Natural killer cell treated with Interleukin-12 subunit alpha and Interleukin-12 subunit beta and Interleukin-15 and Interleukin-18, amount 100 ng/mL, for 72 hours (primary cell): ENCODE measurements at regions not wholly inside any gene's neighbourhood (a gene's known extent, or its start where the extent isn't known, plus 50 kb on each side); places are given as distances from the start of the nearest gene placed in this dataset.

ENCODE experiments used
- ATAC-seq, 2 donors: fragments of 150-1000 bp; cut with Tn5 transposase in 1 of 2; sonication (Bioruptor Pico), chemical (Tn5 transposase) in 1 of 2; 2 replicates each; pipeline ENCODE4 v1.10.0; 2021
- DNase-seq: peaks from one replicate; pipeline ENCODE4 v3.0.0; 2022; ENCODE audit warnings: low spot score
- H3K27ac Mint-ChIP-seq, 2 donors: 1 replicate in 1 of 2; 2 replicates in 1 of 2; pipeline ENCODE4 v1.8.0; 2022; ENCODE audit warnings: mixed read lengths in 2 of 2, mild to moderate bottlenecking in 1 of 2, moderate library complexity in 1 of 2
- H3K27me3 Mint-ChIP-seq, 2 donors: 1 replicate in 1 of 2; 2 replicates in 1 of 2; pipeline ENCODE4 v1.8.0; 2022; ENCODE audit warnings: mixed read lengths in 2 of 2
- H3K36me3 Mint-ChIP-seq: one replicate; pipeline ENCODE4 v1.8.0; 2022; ENCODE audit warnings: mixed read lengths
- H3K4me1 Mint-ChIP-seq, 2 donors: 1 replicate in 1 of 2; 2 replicates in 1 of 2; pipeline ENCODE4 v1.8.0; 2022; ENCODE audit warnings: low read depth in 2 of 2, mixed read lengths in 2 of 2, mild to moderate bottlenecking in 1 of 2
- H3K4me3 Mint-ChIP-seq: one replicate; pipeline ENCODE4 v1.8.0; 2022; ENCODE audit warnings: mixed read lengths
- H3K9me3 Mint-ChIP-seq: 2 replicates; pipeline ENCODE4 v1.8.0; 2022; ENCODE audit warnings: mixed read lengths

GRCh38 chr15:67914028-67914427 is 74.2 kb upstream of the RNU6-1 start:
- H3K27ac Mint-ChIP-seq: no peak overlapping the region
- ATAC-seq: no peak

GRCh38 chr15:67914537-67915460 is 75.0 kb upstream of the RNU6-1 start:
- no peak overlapping the region for H3K4me3 Mint-ChIP-seq
- H3K27ac Mint-ChIP-seq: no peak overlapping the region
- H3K4me1 Mint-ChIP-seq: peaks cover 0 to 7% of the 10 kb centered on the region in 2 donors
- no peak for DNase-seq
- no peaks in the 10 kb centered on the region for H3K36me3 Mint-ChIP-seq
- no peak for ATAC-seq
- no peaks in the 10 kb centered on the region for H3K9me3 Mint-ChIP-seq
- peaks cover 4 to 25% of the 10 kb centered on the region in 2 donors for H3K27me3 Mint-ChIP-seq

More at GRCh38 chr15:67914028-67914427, 74.2 kb upstream of the RNU6-1 start:
- DNase-seq: no peak
- Mint-ChIP-seq H3K27me3 (peaks cover 4 to 25% of the 10 kb centered on the region in 2 donors), H3K9me3 (no peaks in the 10 kb centered on the region), H3K36me3 (no peaks in the 10 kb centered on the region), H3K4me3 (no peak overlapping the region), H3K4me1 (peaks cover 0 to 7% of the 10 kb centered on the region in 2 donors)

- H3K27ac Mint-ChIP-seq: no peak overlapping the region
- peaks cover 0 to 7% of the 10 kb centered on the region in 2 donors for H3K4me1 Mint-ChIP-seq
- ATAC-seq (no peak), DNase-seq (no peak)
- H3K36me3 Mint-ChIP-seq: no peaks in the 10 kb centered on the region
- H3K4me3 Mint-ChIP-seq: no peak overlapping the region
- H3K9me3 Mint-ChIP-seq: no peaks in the 10 kb centered on the region
- peaks cover 4 to 25% of the 10 kb centered on the region in 2 donors for H3K27me3 Mint-ChIP-seq
These were observed 75.9 kb upstream of the RNU6-1 start for GRCh38 chr15:67915461-67916374.

DNA sequence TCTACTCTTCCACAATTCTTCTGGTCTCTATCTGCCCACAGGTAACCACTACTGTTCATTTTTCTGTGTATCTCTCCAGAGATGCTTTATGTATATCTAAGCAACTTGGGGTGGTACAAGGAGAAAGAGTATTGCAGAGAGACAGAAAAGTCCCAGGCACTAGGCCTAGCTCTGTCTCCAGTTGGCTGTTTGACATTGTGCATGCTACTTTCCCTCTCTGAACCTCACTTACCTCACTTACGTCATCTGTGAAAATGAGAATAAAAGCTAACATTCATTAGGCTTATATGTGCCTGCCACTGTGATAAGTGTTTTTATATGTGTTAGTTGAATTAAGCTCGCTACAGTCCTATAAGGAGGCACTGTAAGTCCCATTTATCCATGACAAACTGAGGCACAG is 76.7 kb upstream of the RNU6-1 start:
- no peaks in the 10 kb centered on the region for H3K9me3 Mint-ChIP-seq
- no peak overlapping the region for H3K4me3 Mint-ChIP-seq
- H3K36me3 Mint-ChIP-seq: no peaks in the 10 kb centered on the region
- H3K4me1 Mint-ChIP-seq: peaks cover 0 to 7% of the 10 kb centered on the region in 2 donors
- H3K27me3 Mint-ChIP-seq: peaks cover 4 to 21% of the 10 kb centered on the region in 2 donors
- ATAC-seq (no peak), DNase-seq (no peak)
- H3K27ac Mint-ChIP-seq: no peak overlapping the region

- peaks cover 4 to 17% of the 10 kb centered on the region in 2 donors for H3K27me3 Mint-ChIP-seq
- H3K27ac Mint-ChIP-seq: no peak overlapping the region
- no peaks in the 10 kb centered on the region for H3K9me3 Mint-ChIP-seq
- ATAC-seq (no peak), DNase-seq (no peak)
- peaks cover 0 to 7% of the 10 kb centered on the region in 2 donors for H3K4me1 Mint-ChIP-seq
- no peak overlapping the region for H3K4me3 Mint-ChIP-seq
- no peaks in the 10 kb centered on the region for H3K36me3 Mint-ChIP-seq
These were observed 77.2 kb upstream of the RNU6-1 start for GRCh38 chr15:67917037-67917436.

DNA sequence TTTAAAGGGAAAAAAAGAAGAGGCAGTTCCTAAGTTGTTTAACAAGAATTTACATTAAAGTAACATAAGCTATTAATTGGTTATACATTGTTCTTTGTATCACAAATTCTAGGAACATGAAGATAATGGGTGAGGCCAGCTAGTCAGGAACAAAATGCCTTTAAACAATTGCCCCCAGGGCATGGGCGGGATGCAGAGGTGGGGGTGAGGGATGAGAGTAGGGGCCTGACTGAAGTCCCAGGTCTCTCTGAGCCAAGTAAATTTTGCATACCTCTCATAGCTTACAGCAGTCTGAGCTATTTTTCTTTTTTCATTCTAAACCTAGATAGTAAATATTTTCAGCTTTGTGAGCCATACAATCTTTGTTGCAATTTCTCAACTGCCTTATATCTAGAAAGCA is 77.8 kb upstream of the RNU6-1 start:
- no peak overlapping the region for H3K27ac Mint-ChIP-seq
- peaks cover 4 to 17% of the 10 kb centered on the region in 2 donors for H3K27me3 Mint-ChIP-seq
- DNase-seq (no peak), ATAC-seq (no peak)
- no peaks in the 10 kb centered on the region for H3K9me3 Mint-ChIP-seq
- peaks cover 0 to 7% of the 10 kb centered on the region in 2 donors for H3K4me1 Mint-ChIP-seq
- no peaks in the 10 kb centered on the region for H3K36me3 Mint-ChIP-seq
- no peak overlapping the region for H3K4me3 Mint-ChIP-seq

GRCh38 chr15:67918205-67918861 is 78.5 kb upstream of the RNU6-1 start:
- Mint-ChIP-seq H3K4me3 (no peak overlapping the region), H3K27me3 (peaks cover 8 to 17% of the 10 kb centered on the region in 2 donors), H3K27ac (no peak overlapping the region), H3K9me3 (no peaks in the 10 kb centered on the region), H3K4me1 (peaks cover 0 to 7% of the 10 kb centered on the region in 2 donors), H3K36me3 (no peaks in the 10 kb centered on the region)
- DNase-seq: no peak
- ATAC-seq: no peak

DNA sequence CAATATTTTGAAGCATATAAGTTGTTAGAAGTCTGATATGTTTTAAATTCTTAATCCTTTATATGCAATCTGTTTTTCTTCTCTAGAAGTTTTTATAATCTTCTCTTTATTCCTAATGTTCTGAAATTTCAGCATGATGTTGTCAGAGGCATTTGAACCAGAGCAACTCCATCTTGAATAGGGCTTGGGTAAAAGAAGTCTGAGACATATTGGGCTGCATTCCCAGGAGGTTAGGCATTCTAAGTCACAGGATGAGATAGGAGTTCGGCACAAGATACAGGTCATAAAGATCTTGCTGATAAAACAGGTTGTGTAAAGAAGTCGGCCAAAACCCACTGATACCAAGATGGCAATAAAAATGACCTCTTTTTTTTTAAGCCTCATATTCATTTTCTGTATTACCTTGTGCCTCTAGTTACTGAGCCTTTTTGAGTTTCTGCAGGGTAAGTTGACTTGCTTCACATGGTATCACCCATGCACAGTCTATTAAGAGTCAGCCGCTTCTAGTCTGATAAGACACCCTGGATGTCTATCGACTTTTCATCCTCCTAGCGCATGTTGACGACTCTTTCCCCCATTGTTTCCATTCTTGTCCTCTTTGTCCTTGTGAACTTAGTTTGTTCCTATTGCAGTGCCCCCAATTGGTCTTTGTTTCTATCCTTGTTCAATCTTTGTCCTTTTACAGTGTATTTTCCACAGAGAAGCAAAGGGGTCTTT is 80.8 kb upstream of the RNU6-1 start:
- Mint-ChIP-seq H3K9me3 (no peaks in the 10 kb centered on the region), H3K4me1 (no peaks in the 10 kb centered on the region), H3K27me3 (peaks cover 4 to 7% of the 10 kb centered on the region in 2 donors), H3K27ac (no peak overlapping the region), H3K4me3 (no peak overlapping the region), H3K36me3 (no peaks in the 10 kb centered on the region)
- DNase-seq (no peak), ATAC-seq (no peak)

DNA sequence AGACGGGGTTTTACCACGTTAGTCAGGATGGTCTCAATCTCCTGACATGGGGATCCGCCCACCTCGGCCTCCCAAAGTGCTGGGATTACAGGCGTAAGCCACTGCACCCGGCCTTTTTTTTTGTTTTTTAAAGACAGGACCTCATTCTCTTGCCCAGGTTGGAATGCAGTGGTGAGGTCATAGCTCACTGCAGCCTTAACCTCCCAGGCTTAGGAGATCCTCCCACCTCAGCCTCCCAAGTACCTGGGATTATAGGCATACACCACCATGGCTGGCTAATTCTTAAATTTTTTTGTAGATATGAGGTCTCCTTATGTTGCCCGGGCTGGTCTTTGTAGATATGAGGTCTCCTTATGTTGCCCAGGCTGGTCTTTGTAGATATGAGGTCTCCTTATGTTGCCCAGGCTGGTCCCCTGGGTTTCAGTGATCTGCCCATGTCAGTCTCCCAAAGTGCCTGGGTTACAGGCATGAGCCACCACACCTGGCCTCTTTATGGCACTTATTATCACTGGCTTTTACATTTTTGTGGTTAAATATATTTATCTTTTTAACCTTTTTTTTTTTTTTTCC is 82.3 kb upstream of the RNU6-1 start:
- H3K36me3 Mint-ChIP-seq: no peaks in the 10 kb centered on the region
- H3K4me1 Mint-ChIP-seq: no peaks in the 10 kb centered on the region
- ATAC-seq (no peak), DNase-seq (no peak)
- no peak overlapping the region for H3K27ac Mint-ChIP-seq
- H3K27me3 Mint-ChIP-seq: peaks cover 0 to 4% of the 10 kb centered on the region in 2 donors
- H3K9me3 Mint-ChIP-seq: no peaks in the 10 kb centered on the region
- H3K4me3 Mint-ChIP-seq: no peak overlapping the region

- H3K36me3 Mint-ChIP-seq: no peaks in the 10 kb centered on the region
- no peak for ATAC-seq
- no peaks in the 10 kb centered on the region for H3K9me3 Mint-ChIP-seq
- H3K27ac Mint-ChIP-seq: no peak overlapping the region
- H3K4me1 Mint-ChIP-seq: no peaks in the 10 kb centered on the region
- H3K27me3 Mint-ChIP-seq: peaks cover 0 to 4% of the 10 kb centered on the region in 2 donors
- no peak for DNase-seq
- H3K4me3 Mint-ChIP-seq: no peak overlapping the region
These were observed 83.4 kb upstream of the RNU6-1 start for GRCh38 chr15:67922971-67923945.

DNA sequence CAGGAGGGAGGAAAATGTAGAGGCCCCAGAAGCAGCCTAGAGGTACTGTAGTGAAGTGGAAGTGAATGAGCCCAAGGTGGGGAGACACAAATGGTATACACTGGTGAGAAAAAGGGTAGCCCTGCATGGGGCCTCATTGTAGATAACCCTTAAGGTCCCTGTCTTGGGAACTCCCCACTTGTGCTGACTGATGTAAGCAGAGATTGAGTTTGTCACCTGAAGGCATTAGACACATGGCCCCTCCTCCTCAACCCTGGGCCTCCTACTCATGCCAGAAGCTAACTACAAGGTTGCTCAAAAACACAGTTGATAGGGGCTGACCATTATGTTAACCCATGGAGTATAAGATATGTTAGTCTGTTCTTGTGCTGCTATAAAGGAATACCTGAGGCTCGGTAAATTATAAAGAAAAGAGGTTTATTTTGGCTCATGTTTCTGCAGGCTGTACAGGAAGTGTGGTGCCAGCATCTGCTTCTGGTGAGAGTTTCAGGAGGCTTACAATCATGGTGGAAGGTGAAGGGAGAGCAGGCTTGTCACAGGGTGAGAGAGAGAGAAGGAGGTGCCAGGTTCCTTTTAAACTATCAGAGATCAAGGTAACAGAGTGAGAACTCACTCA is 84.6 kb upstream of the RNU6-1 start:
- DNase-seq (no peak), ATAC-seq (no peak)
- no peaks in the 10 kb centered on the region for H3K36me3 Mint-ChIP-seq
- H3K9me3 Mint-ChIP-seq: no peaks in the 10 kb centered on the region
- H3K4me3 Mint-ChIP-seq: no peak overlapping the region
- no peak overlapping the region for H3K27ac Mint-ChIP-seq
- peaks cover 0 to 4% of the 10 kb centered on the region in 2 donors for H3K27me3 Mint-ChIP-seq
- no peaks in the 10 kb centered on the region for H3K4me1 Mint-ChIP-seq
